GM23338 (cell line): ENCODE measurements at regions not wholly inside any gene's neighbourhood (a gene's known extent, or its start where the extent isn't known, plus 50 kb on each side); places are given as distances from the start of the nearest gene placed in this dataset.

Experiments used
- ATAC-seq: fragments of 200-7000 bp; cut with Tn5 transposase; 3 replicates; pipeline ENCODE4 v1.9.1; 2020
- DNase-seq: peaks from one replicate; pipeline ENCODE4 v3.0.0-alpha.2; 2015; ENCODE audit warnings: low spot score
- H2AFZ ChIP-seq: fragments of 200-600 bp; sonication (generic); 2 replicates; pipeline ENCODE4 v1.8.0; 2016; ENCODE audit warnings: antibody characterized with exemption, mild to moderate bottlenecking, moderate library complexity
- H3F3A ChIP-seq: fragments of 200-600 bp; sonication (generic); replicated peaks from 2 replicates; pipeline ENCODE4 v1.8.0; 2017; ENCODE audit warnings: antibody characterized with exemption, mixed run types, low read depth
- H3K27ac ChIP-seq: fragments of 200-600 bp; sonication (generic); 2 replicates; pipeline ENCODE4 v1.6.1; 2016; ENCODE audit warnings: low read depth
- H3K27me3 ChIP-seq: fragments of 200-600 bp; sonication (generic); 2 replicates; pipeline ENCODE4 v1.8.0; 2016; ENCODE audit warnings: mild to moderate bottlenecking, mixed run types, moderate library complexity; ENCODE audit not compliant: insufficient read depth
- H3K36me3 ChIP-seq: fragments of 200-600 bp; sonication (generic); 2 replicates; pipeline ENCODE4 v1.8.0; 2016; ENCODE audit warnings: mild to moderate bottlenecking; ENCODE audit not compliant: insufficient read depth
- H3K4me1 ChIP-seq: fragments of 200-600 bp; sonication (generic); 2 replicates; pipeline ENCODE4 v1.8.0; 2016; ENCODE audit warnings: mild to moderate bottlenecking, moderate library complexity; ENCODE audit not compliant: insufficient read depth
- H3K4me2 ChIP-seq: fragments of 200-600 bp; sonication (generic); 2 replicates; pipeline ENCODE4 v1.7.1; 2017; ENCODE audit warnings: mixed run types
- H3K4me3 ChIP-seq: fragments of 200-600 bp; sonication (generic); 2 replicates; pipeline ENCODE4 v1.6.1; 2016; ENCODE audit warnings: mixed run types
- H3K79me2 ChIP-seq: fragments of 200-600 bp; sonication (generic); replicated peaks from 2 replicates; pipeline ENCODE4 v1.8.0; 2017; ENCODE audit warnings: mild to moderate bottlenecking; ENCODE audit not compliant: insufficient read depth
- H3K9me2 ChIP-seq: fragments of 200-600 bp; sonication (generic); 2 replicates; pipeline ENCODE4 v1.8.0; 2017; ENCODE audit not compliant: insufficient read depth
- H4K20me1 ChIP-seq: fragments of 200-600 bp; sonication (generic); replicated peaks from 2 replicates; pipeline ENCODE4 v1.8.0; 2017; ENCODE audit warnings: mild to moderate bottlenecking; ENCODE audit not compliant: insufficient read depth
- H3K27ac Mint-ChIP-seq: 2 replicates; pipeline ENCODE4 v1.8.0; 2020; ENCODE audit warnings: inconsistent platforms, mild to moderate bottlenecking, moderate library complexity, mixed read lengths
- H3K27me3 Mint-ChIP-seq: 3 replicates; pipeline ENCODE4 v1.8.0; 2022; ENCODE audit warnings: low read depth, mild to moderate bottlenecking, moderate library complexity, mixed read lengths, inconsistent platforms; ENCODE audit not compliant: insufficient read depth, poor library complexity
- H3K36me3 Mint-ChIP-seq: 3 replicates; pipeline ENCODE4 v1.8.0; 2021; ENCODE audit warnings: low read depth, mild to moderate bottlenecking, inconsistent platforms, moderate library complexity, mixed read lengths
- H3K4me1 Mint-ChIP-seq: 3 replicates; pipeline ENCODE4 v1.8.0; 2020; ENCODE audit warnings: mild to moderate bottlenecking, inconsistent platforms, mixed read lengths
- H3K4me3 Mint-ChIP-seq: 3 replicates; pipeline ENCODE4 v1.8.0; 2021; ENCODE audit warnings: moderate library complexity, mild to moderate bottlenecking, inconsistent platforms, mixed read lengths
- H3K9me3 Mint-ChIP-seq: 3 replicates; pipeline ENCODE4 v1.8.0; 2020; ENCODE audit warnings: moderate library complexity, mild to moderate bottlenecking, inconsistent platforms, mixed read lengths
- CREB1 ChIP-seq: fragments of 250-450 bp; sonication (Bioruptor Pico); IDR thresholded peaks from 2 replicates; pipeline ENCODE4 v1.5.0; 2020; ENCODE audit warnings: low read depth, mild to moderate bottlenecking, moderate library complexity
- EZH2 ChIP-seq: fragments of 200-600 bp; sonication (generic); IDR thresholded peaks from one replicate; pipeline ENCODE4 v1.8.0; 2017; ENCODE audit warnings: antibody characterized with exemption, mild to moderate bottlenecking, low read depth; ENCODE audit not compliant: unreplicated experiment
- EZH2phosphoT487 ChIP-seq: fragments of 200-600 bp; sonication (generic); IDR thresholded peaks from one replicate; pipeline ENCODE4 v1.8.1; 2018; ENCODE audit warnings: antibody characterized with exemption; ENCODE audit not compliant: unreplicated experiment
- JUNB ChIP-seq: IDR thresholded peaks from one replicate; pipeline ENCODE4 v1.6.1; 2016; ENCODE audit warnings: antibody characterized with exemption; ENCODE audit not compliant: unreplicated experiment
- POLR2AphosphoS5 ChIP-seq: IDR thresholded peaks from 2 replicates; pipeline ENCODE4 v1.6.1; 2016; ENCODE audit warnings: antibody characterized with exemption, low read depth
- REST ChIP-seq: IDR thresholded peaks from one replicate; pipeline ENCODE4 v1.6.1; 2018; ENCODE audit warnings: antibody characterized with exemption; ENCODE audit not compliant: unreplicated experiment
- STAT1 ChIP-seq: IDR thresholded peaks from one replicate; pipeline ENCODE4 v1.6.1; 2016; ENCODE audit warnings: antibody characterized with exemption; ENCODE audit not compliant: unreplicated experiment
- ZNF114 ChIP-seq: fragments of 250-450 bp; sonication (Bioruptor Pico); IDR thresholded peaks from 2 replicates; pipeline ENCODE4 v1.5.0; 2020; ENCODE audit warnings: mild to moderate bottlenecking, moderate library complexity
- ZNF331 ChIP-seq: fragments of 250-450 bp; sonication (Bioruptor Pico); IDR thresholded peaks from 2 replicates; pipeline ENCODE4 v1.5.0; 2020; ENCODE audit warnings: low read depth, mild to moderate bottlenecking, moderate library complexity
- ZNF462 ChIP-seq: fragments of 250-450 bp; sonication (Bioruptor Pico); IDR thresholded peaks from 2 replicates; pipeline ENCODE4 v1.5.0; 2020; ENCODE audit warnings: mild to moderate bottlenecking, moderate library complexity

- no peak overlapping the region for H3K4me3 Mint-ChIP-seq
- H3K4me1 ChIP-seq, result no peaks in the 10 kb centered on the region
- DNase-seq, result no peak
- no peak for TF ChIP-seq CREB1
- TF ChIP-seq JUNB, result no peak
- no peak for TF ChIP-seq ZNF462 (CRISPR knock-in tag)
- TF ChIP-seq STAT1, result no peak
- TF ChIP-seq EZH2, result no peak
- TF ChIP-seq EZH2phosphoT487, result no peak
- TF ChIP-seq POLR2AphosphoS5, result no peak
- H3K9me2 ChIP-seq, result no peaks in the 10 kb centered on the region
- no peaks in the 10 kb centered on the region for H3K36me3 ChIP-seq
- H3F3A ChIP-seq, result no peaks in the 10 kb centered on the region
- H3K36me3 Mint-ChIP-seq, result no peaks in the 10 kb centered on the region
- H3K27me3 Mint-ChIP-seq, result no peaks in the 10 kb centered on the region
- no peak for ATAC-seq
- H3K4me3 ChIP-seq, result no peak overlapping the region
- H3K9me3 Mint-ChIP-seq, result no peaks in the 10 kb centered on the region
- H3K79me2 ChIP-seq, result no peaks in the 10 kb centered on the region
- no peak overlapping the region for H3K27ac ChIP-seq
- H2AFZ ChIP-seq, result peak overlapping the region; percentile 61; the same call in 1 of the 2 replicates
- no peaks in the 10 kb centered on the region for H4K20me1 ChIP-seq
- no peaks in the 10 kb centered on the region for H3K4me1 Mint-ChIP-seq
- H3K27me3 ChIP-seq, result no peaks in the 10 kb centered on the region
- no peak overlapping the region for H3K4me2 ChIP-seq
- no peak overlapping the region for H3K27ac Mint-ChIP-seq
Observed at GRCh38 chr9:11366585-11367129, 753.9 kb upstream of the PTPRD start.

GRCh38 chr9:11374926-11375325, 762.1 kb upstream of the PTPRD start:
- peaks cover 9% of the 10 kb centered on the region; the same call in 1 of the 2 replicates for H3K4me1 ChIP-seq
- Mint-ChIP-seq H3K27ac (peak overlapping the region; percentile 93), H3K36me3 (no peaks in the 10 kb centered on the region), H3K27me3 (peaks cover 1% of the 10 kb centered on the region), H3K4me1 (peaks cover 9% of the 10 kb centered on the region), H3K4me3 (no peak overlapping the region), H3K9me3 (no peaks in the 10 kb centered on the region)
- no peaks in the 10 kb centered on the region for H3K9me2 ChIP-seq
- H3K27ac ChIP-seq, result no peak overlapping the region
- H3K4me3 ChIP-seq, result no peak overlapping the region
- no peak overlapping the region for H2AFZ ChIP-seq
- H3F3A ChIP-seq, result no peaks in the 10 kb centered on the region
- H3K36me3 ChIP-seq, result no peaks in the 10 kb centered on the region
- H3K27me3 ChIP-seq, result no peaks in the 10 kb centered on the region
- ATAC-seq, result peak; percentile 73
- DNase-seq, result peak; percentile 41
- H3K79me2 ChIP-seq, result no peaks in the 10 kb centered on the region
- H3K4me2 ChIP-seq, result no peak overlapping the region
- H4K20me1 ChIP-seq, result no peaks in the 10 kb centered on the region
- TF ChIP-seq ZNF331, result no peak
- no peak for TF ChIP-seq ZNF114 (CRISPR knock-in tag)
- no peak for TF ChIP-seq REST
- TF ChIP-seq EZH2, result no peak
- TF ChIP-seq STAT1, result no peak
